ENCODE measurements at regions not wholly inside any gene's neighbourhood (a gene's known extent, or its start where the extent isn't known, plus 50 kb on each side); places are given as distances from the start of the nearest gene placed in this dataset.
"Not testable (repeated sequence)": the region's sequence is repeated elsewhere in the genome, so short reads cannot be mapped to it uniquely, and the experiment has no call there.

DNA sequence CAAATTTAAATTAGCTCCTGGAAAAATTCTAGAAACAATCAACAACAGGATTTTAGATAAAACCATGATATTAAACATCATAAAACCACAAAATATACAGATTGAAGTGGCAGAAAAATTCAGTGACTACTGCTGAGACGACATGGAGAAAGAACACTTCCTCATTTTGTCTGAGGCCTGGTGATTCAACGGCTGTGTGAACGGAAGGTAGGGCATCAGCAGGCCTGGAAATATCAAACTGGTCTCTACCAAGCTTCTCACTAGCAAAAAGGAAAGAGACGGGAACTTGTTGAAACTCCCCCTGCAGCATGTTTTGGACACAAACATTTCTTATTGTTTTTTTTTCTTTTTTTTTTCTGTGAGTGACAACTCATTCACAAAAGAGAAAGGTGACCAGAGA is 58.0 kb upstream of the AHI1 start:
- no peaks in the 10 kb centered on the region for H3K27me3 ChIP-seq (ENCODE audit: control insufficient read depth in 2 of 2, insufficient read depth in 1 of 2, low read length in 1 of 2)
- H3K9me3 ChIP-seq (ENCODE audit: control insufficient read depth in 2 of 2, insufficient read depth in 1 of 2, low read length in 1 of 2), result no peaks in the 10 kb centered on the region
- H3K4me3 ChIP-seq (ENCODE audit: low read length in 2 of 2), result no peak overlapping the region
- no peak overlapping the region for H3K27ac ChIP-seq (ENCODE audit: low read depth in 1 of 2, low read length in 1 of 2)
- no peaks in the 10 kb centered on the region for H3K36me3 ChIP-seq (ENCODE audit: control insufficient read depth in 2 of 2, insufficient read depth in 2 of 2, low read length in 1 of 2)
- WGBS, result 29% methylated on average over 4 of the region's 4 CpGs
- no peak for DNase-seq (ENCODE audit: low read depth in 6 of 9, low spot score in 9 of 9)
- H3K4me1 ChIP-seq (ENCODE audit: control insufficient read depth in 2 of 2, insufficient read depth in 2 of 2, low read length in 2 of 2), result no peaks in the 10 kb centered on the region

- H3K27ac ChIP-seq (ENCODE audit: low read depth in 1 of 2, low read length in 1 of 2), result no peak overlapping the region
- no peaks in the 10 kb centered on the region for H3K27me3 ChIP-seq (ENCODE audit: control insufficient read depth in 2 of 2, insufficient read depth in 1 of 2, low read length in 1 of 2)
- WGBS, result 98% methylated on average over 2 of the region's 2 CpGs
- no peaks in the 10 kb centered on the region for H3K4me1 ChIP-seq (ENCODE audit: control insufficient read depth in 2 of 2, insufficient read depth in 2 of 2, low read length in 2 of 2)
- no peaks in the 10 kb centered on the region for H3K9me3 ChIP-seq (ENCODE audit: control insufficient read depth in 2 of 2, insufficient read depth in 1 of 2, low read length in 1 of 2)
- H3K4me3 ChIP-seq (ENCODE audit: low read length in 2 of 2), result no peak overlapping the region
- no peaks in the 10 kb centered on the region for H3K36me3 ChIP-seq (ENCODE audit: control insufficient read depth in 2 of 2, insufficient read depth in 2 of 2, low read length in 1 of 2)
- DNase-seq (ENCODE audit: low read depth in 6 of 9, low spot score in 9 of 9), result no peak
These were observed 60.0 kb upstream of the AHI1 start for GRCh38 chr6:135557582-135557981.

DNA sequence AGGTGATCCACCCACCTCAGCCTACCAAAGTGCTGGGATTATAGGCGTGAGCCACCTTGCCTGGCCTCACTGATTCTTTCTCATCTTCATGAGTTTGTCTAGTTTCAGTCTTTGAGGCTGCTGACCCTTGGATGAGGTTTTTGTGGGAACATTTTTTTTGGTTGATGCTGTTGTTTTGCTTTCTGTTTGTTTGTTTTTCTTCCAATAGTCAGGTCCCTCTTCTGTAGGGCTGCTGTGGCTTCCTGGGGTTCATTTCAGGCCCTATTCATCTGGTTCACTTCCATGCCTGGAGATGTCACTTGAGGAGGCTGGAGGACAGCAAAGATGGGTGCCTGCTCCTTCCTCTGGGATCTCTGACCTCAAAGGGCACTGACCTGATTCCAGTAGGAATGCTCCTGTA is 68.1 kb upstream of the AHI1 start:
- DNase-seq (ENCODE audit: low read depth in 6 of 9, low spot score in 9 of 9); H3K4me1 ChIP-seq (ENCODE audit: control insufficient read depth in 2 of 2, insufficient read depth in 2 of 2, low read length in 2 of 2): not testable (repeated sequence)
- 98% methylated on average over 1 of the region's 1 CpG for WGBS

DNA sequence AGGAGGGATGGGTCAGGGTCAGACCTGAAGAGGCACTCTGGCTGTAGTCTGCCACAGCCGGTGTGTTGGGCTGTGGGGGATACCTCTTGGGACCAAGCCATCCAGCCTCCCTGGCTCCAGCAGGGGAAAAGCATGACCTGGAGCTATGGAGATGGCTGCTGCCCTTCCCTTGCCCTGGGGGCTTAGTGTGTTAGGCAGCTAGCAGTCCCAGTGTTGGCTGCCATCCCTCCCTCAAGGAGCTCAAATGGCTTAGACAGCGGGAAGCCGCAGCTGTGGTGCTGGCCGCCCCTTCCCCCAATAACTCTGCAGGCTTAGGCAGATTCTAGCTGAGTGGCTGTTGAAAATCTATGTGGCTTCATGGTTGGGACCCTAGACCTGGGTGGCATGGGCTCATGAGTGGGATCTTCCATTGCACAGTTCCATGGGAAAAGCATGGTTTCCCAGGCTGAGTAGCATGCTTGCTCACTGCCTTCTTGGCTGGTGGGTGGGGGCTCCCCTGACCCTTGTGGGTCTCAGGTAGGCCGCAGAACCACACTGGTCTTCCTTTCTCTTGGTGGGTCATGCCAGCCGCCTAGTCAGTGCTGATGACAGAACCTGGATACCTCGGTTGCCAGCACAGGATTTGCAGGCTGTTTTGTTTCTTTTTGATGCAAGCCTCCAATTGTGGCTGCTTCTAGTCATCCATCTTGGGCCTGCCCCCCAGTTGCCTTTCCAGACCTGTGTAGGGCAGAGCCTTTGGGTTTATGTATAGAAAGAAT is 69.0 kb upstream of the AHI1 start:
- Histone ChIP-seq H3K4me3 (ENCODE audit: low read length in 2 of 2) (no peak overlapping the region), H3K9me3 (ENCODE audit: control insufficient read depth in 2 of 2, insufficient read depth in 1 of 2, low read length in 1 of 2) (no peaks in the 10 kb centered on the region), H3K4me1 (ENCODE audit: control insufficient read depth in 2 of 2, insufficient read depth in 2 of 2, low read length in 2 of 2) (no peaks in the 10 kb centered on the region), H3K36me3 (ENCODE audit: control insufficient read depth in 2 of 2, insufficient read depth in 2 of 2, low read length in 1 of 2) (no peaks in the 10 kb centered on the region), H3K27ac (ENCODE audit: low read depth in 1 of 2, low read length in 1 of 2) (no peak overlapping the region), H3K27me3 (ENCODE audit: control insufficient read depth in 2 of 2, insufficient read depth in 1 of 2, low read length in 1 of 2) (no peaks in the 10 kb centered on the region)
- no peak for DNase-seq (ENCODE audit: low read depth in 6 of 9, low spot score in 9 of 9)
- 98% methylated on average over 7 of the region's 7 CpGs for WGBS

More for the DNA sequence above, 68.1 kb upstream of the AHI1 start:
- H3K27ac ChIP-seq (ENCODE audit: low read depth in 1 of 2, low read length in 1 of 2); H3K4me3 ChIP-seq (ENCODE audit: low read length in 2 of 2); H3K27me3 ChIP-seq (ENCODE audit: control insufficient read depth in 2 of 2, insufficient read depth in 1 of 2, low read length in 1 of 2); H3K36me3 ChIP-seq (ENCODE audit: control insufficient read depth in 2 of 2, insufficient read depth in 2 of 2, low read length in 1 of 2); H3K9me3 ChIP-seq (ENCODE audit: control insufficient read depth in 2 of 2, insufficient read depth in 1 of 2, low read length in 1 of 2): not testable (repeated sequence)

DNA sequence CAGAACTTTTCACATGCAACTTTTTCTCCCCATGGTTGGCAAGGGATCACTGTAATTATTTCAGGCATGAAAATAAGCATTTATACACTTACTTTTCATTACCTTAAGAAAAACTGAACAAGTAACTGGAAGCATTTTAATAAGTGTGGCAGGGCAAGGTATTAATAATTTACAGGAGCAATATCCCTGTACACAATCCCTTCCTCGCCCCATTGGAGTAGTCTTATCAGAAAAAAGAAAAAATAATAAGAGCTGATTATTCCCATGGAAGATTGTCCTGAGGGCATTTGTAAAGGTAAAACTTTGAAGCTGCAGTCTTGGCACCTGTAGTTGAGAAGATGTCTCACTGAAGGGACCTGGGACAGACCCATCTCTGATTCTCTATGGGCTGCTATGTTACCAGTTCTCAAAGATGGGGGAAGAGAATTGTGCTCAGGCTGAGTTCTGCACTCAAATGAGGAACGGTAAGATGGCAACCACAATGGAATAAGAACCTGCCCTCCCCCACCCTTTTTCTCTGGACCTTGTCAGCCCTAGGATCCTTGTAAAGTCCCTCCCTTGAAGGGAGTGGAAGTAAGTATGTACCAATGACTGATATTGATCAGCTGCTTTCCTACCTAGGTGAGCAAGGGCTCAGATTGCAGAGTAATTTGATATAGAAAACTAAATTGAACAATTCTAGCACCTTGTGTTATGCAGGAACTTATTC is 70.0 kb upstream of the AHI1 start:
- H3K4me1 ChIP-seq (ENCODE audit: control insufficient read depth in 2 of 2, insufficient read depth in 2 of 2, low read length in 2 of 2), result no peaks in the 10 kb centered on the region
- no peaks in the 10 kb centered on the region for H3K27me3 ChIP-seq (ENCODE audit: control insufficient read depth in 2 of 2, insufficient read depth in 1 of 2, low read length in 1 of 2)
- H3K36me3 ChIP-seq (ENCODE audit: control insufficient read depth in 2 of 2, insufficient read depth in 2 of 2, low read length in 1 of 2), result no peaks in the 10 kb centered on the region
- H3K9me3 ChIP-seq (ENCODE audit: control insufficient read depth in 2 of 2, insufficient read depth in 1 of 2, low read length in 1 of 2), result no peaks in the 10 kb centered on the region
- 65% methylated on average over 2 of the region's 2 CpGs for WGBS
- DNase-seq (ENCODE audit: low read depth in 6 of 9, low spot score in 9 of 9), result no peak
- no peak overlapping the region for H3K27ac ChIP-seq (ENCODE audit: low read depth in 1 of 2, low read length in 1 of 2)
- H3K4me3 ChIP-seq (ENCODE audit: low read length in 2 of 2), result no peak overlapping the region

DNA sequence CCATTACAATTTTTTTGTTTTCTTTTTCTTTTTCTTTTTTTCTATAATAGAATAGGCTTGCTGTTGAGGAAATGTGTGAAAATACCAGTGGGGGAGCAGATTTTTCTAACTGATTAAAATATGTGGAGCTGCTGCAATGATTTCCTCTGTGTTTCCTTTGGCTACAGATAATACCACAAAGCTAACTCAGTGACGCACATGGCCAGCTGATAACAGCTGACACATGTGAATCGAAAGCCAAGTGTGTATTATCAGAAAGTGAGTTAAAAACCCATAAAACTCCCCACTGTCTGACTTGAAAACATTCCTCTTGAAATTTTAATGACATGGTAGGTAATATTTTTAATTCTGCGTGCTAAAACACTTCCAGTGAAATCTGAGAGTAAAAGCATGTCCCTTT is 70.8 kb upstream of the AHI1 start:
- DNase-seq (ENCODE audit: low read depth in 6 of 9, low spot score in 9 of 9), result peak in 4 of 9 donors; percentile 7 to 63 (median 28)
- Histone ChIP-seq H3K27ac (ENCODE audit: low read depth in 1 of 2, low read length in 1 of 2) (no peak overlapping the region), H3K9me3 (ENCODE audit: control insufficient read depth in 2 of 2, insufficient read depth in 1 of 2, low read length in 1 of 2) (no peaks in the 10 kb centered on the region), H3K36me3 (ENCODE audit: control insufficient read depth in 2 of 2, insufficient read depth in 2 of 2, low read length in 1 of 2) (no peaks in the 10 kb centered on the region), H3K4me1 (ENCODE audit: control insufficient read depth in 2 of 2, insufficient read depth in 2 of 2, low read length in 2 of 2) (no peaks in the 10 kb centered on the region), H3K27me3 (ENCODE audit: control insufficient read depth in 2 of 2, insufficient read depth in 1 of 2, low read length in 1 of 2) (no peaks in the 10 kb centered on the region), H3K4me3 (ENCODE audit: low read length in 2 of 2) (no peak overlapping the region)
- WGBS, result 5% methylated on average over 3 of the region's 3 CpGs

DNA sequence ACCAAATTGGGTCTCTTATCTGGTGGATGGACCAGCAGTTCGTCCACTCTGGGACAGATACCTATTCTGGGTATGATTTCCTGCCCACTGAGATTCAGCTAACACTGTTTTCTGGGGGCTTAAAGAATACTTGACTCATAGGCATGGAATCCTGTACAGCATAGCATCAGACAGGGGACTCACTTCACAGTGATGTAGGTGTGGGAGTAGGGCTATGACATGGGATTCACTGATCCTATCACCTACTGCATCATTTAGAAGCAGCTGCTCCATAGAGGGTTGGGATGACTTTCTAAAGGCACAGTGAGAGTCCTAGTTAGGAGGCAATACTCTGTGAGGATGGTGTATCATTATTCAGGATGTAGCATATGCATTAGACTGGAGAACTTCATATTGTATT is 74.5 kb upstream of the AHI1 start:
- Histone ChIP-seq H3K4me3 (ENCODE audit: low read length in 2 of 2) (no peak overlapping the region), H3K4me1 (ENCODE audit: control insufficient read depth in 2 of 2, insufficient read depth in 2 of 2, low read length in 2 of 2) (no peaks in the 10 kb centered on the region), H3K27ac (ENCODE audit: low read depth in 1 of 2, low read length in 1 of 2) (no peak overlapping the region), H3K27me3 (ENCODE audit: control insufficient read depth in 2 of 2, insufficient read depth in 1 of 2, low read length in 1 of 2) (no peaks in the 10 kb centered on the region), H3K9me3 (ENCODE audit: control insufficient read depth in 2 of 2, insufficient read depth in 1 of 2, low read length in 1 of 2) (no peaks in the 10 kb centered on the region), H3K36me3 (ENCODE audit: control insufficient read depth in 2 of 2, insufficient read depth in 2 of 2, low read length in 1 of 2) (no peaks in the 10 kb centered on the region)
- DNase-seq (ENCODE audit: low read depth in 6 of 9, low spot score in 9 of 9), result no peak
- 95% methylated on average over 1 of the region's 1 CpG for WGBS

- DNase-seq (ENCODE audit: low read depth in 6 of 9, low spot score in 9 of 9), result no peak
- Histone ChIP-seq H3K27me3 (ENCODE audit: control insufficient read depth in 2 of 2, insufficient read depth in 1 of 2, low read length in 1 of 2) (no peaks in the 10 kb centered on the region), H3K9me3 (ENCODE audit: control insufficient read depth in 2 of 2, insufficient read depth in 1 of 2, low read length in 1 of 2) (no peaks in the 10 kb centered on the region), H3K4me1 (ENCODE audit: control insufficient read depth in 2 of 2, insufficient read depth in 2 of 2, low read length in 2 of 2) (no peaks in the 10 kb centered on the region), H3K4me3 (ENCODE audit: low read length in 2 of 2) (no peak overlapping the region), H3K36me3 (ENCODE audit: control insufficient read depth in 2 of 2, insufficient read depth in 2 of 2, low read length in 1 of 2) (no peaks in the 10 kb centered on the region), H3K27ac (ENCODE audit: low read depth in 1 of 2, low read length in 1 of 2) (no peak overlapping the region)
- 96% methylated on average over 3 of the region's 3 CpGs for WGBS
These were observed 78.1 kb upstream of the AHI1 start for GRCh38 chr6:135575629-135576028.

- H3K4me1 ChIP-seq (ENCODE audit: control insufficient read depth in 2 of 2, insufficient read depth in 2 of 2, low read length in 2 of 2), result no peaks in the 10 kb centered on the region
- no peak overlapping the region for H3K4me3 ChIP-seq (ENCODE audit: low read length in 2 of 2)
- no peak for DNase-seq (ENCODE audit: low read depth in 6 of 9, low spot score in 9 of 9)
- no peaks in the 10 kb centered on the region for H3K36me3 ChIP-seq (ENCODE audit: control insufficient read depth in 2 of 2, insufficient read depth in 2 of 2, low read length in 1 of 2)
- H3K27ac ChIP-seq (ENCODE audit: low read depth in 1 of 2, low read length in 1 of 2), result no peak overlapping the region
- H3K27me3 ChIP-seq (ENCODE audit: control insufficient read depth in 2 of 2, insufficient read depth in 1 of 2, low read length in 1 of 2), result no peaks in the 10 kb centered on the region
- 91% methylated on average over 1 of the region's 1 CpG for WGBS
- no peaks in the 10 kb centered on the region for H3K9me3 ChIP-seq (ENCODE audit: control insufficient read depth in 2 of 2, insufficient read depth in 1 of 2, low read length in 1 of 2)
These were observed 78.5 kb upstream of the AHI1 start for GRCh38 chr6:135576055-135576454.
